ENCODE measurements at regions not wholly inside any gene's neighbourhood (a gene's known extent, or its start where the extent isn't known, plus 50 kb on each side); places are given as distances from the start of the nearest gene placed in this dataset.

DNA sequence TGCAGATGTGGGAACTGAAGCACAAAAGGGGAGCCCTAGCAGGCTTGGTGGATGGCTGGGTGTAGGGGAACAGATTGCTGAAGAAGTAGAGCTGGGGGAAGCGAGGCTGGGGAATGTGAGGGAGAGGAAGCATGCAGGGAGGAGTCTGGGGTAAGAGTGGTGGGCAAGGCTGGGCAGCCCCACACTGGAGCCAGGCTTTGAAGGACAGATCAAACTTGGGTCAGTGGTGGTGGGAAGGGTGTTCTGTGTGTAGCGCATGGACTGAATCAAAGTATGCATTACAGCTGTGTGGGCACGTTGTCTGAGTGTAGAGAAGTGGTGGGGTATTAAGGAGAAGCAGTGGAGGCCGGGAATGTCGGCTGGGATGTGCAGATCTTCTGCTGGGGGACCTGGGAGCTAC is 116.0 kb downstream of the CYLD start:
- no peak overlapping the region for H3K4me3 ChIP-seq

DNA sequence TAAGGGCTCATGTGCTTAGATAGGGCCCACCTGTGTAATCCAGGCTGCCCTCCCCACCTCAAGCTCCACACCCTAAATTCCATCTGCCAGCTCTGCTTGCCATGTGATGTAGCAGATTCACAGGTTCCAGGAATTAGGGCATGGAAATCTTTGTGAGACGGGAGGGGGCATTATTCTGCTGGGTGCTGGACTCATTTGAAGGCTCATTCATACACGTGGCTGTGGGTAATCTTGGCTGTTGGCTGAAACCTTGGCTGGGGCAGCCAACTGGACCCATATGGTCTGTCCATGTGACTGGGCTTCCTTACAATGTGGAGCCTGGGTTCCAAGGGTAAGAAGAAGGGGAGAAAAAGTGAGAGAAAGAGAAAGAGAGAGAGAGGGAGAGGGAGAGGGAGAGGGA is 115.1 kb downstream of the CYLD start:
- DNase-seq, result no peak
- Histone ChIP-seq H3K36me3 (no peaks in the 10 kb centered on the region), H3K27ac (no peak overlapping the region), H3K9me3 (no peaks in the 10 kb centered on the region), H3K4me1 (no peaks in the 10 kb centered on the region), H3K27me3 (no peaks in the 10 kb centered on the region), H3K4me3 (no peak overlapping the region)
- TF ChIP-seq, protein P1, sequence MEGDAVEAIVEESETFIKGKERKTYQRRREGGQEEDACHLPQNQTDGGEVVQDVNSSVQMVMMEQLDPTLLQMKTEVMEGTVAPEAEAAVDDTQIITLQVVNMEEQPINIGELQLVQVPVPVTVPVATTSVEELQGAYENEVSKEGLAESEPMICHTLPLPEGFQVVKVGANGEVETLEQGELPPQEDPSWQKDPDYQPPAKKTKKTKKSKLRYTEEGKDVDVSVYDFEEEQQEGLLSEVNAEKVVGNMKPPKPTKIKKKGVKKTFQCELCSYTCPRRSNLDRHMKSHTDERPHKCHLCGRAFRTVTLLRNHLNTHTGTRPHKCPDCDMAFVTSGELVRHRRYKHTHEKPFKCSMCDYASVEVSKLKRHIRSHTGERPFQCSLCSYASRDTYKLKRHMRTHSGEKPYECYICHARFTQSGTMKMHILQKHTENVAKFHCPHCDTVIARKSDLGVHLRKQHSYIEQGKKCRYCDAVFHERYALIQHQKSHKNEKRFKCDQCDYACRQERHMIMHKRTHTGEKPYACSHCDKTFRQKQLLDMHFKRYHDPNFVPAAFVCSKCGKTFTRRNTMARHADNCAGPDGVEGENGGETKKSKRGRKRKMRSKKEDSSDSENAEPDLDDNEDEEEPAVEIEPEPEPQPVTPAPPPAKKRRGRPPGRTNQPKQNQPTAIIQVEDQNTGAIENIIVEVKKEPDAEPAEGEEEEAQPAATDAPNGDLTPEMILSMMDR (IDR thresholded peaks at IDR 0.05), result no peak
- no peak for TF ChIP-seq POLR2A (IDR thresholded peaks at IDR 0.05)

More for the DNA sequence above, 116.0 kb downstream of the CYLD start:
- no peaks in the 10 kb centered on the region for H3K9me3 ChIP-seq
- DNase-seq, result no peak
- H3K27ac ChIP-seq, result no peak overlapping the region
- no peaks in the 10 kb centered on the region for H3K27me3 ChIP-seq
- no peaks in the 10 kb centered on the region for H3K36me3 ChIP-seq
- H3K4me1 ChIP-seq, result no peaks in the 10 kb centered on the region
- no peak for TF ChIP-seq POLR2A (IDR thresholded peaks at IDR 0.05)
- TF ChIP-seq, protein P1 (IDR thresholded peaks at IDR 0.05), result no peak

DNA sequence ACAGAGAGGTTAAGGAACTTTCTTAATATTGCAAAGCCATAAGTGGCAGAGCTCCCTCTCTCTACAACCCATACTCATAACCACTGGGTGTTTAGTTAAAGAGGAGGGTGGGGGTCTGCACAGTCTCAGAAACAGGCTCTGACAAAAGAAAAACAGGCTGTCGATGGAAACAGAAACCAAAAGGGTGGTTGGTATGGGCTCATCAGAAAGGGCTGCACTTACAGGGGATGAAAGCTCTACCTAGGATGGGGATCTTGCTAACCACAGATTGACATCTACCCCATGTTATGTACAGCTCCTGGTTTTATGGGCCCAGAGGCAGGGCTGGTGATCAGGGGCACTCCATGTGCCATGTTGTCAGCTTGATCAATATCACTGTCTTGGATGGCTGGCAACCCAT is 111.4 kb downstream of the CYLD start:
- Histone ChIP-seq H3K4me1 (no peaks in the 10 kb centered on the region), H3K27me3 (no peaks in the 10 kb centered on the region), H3K9me3 (no peaks in the 10 kb centered on the region), H3K4me3 (no peak overlapping the region), H3K36me3 (no peaks in the 10 kb centered on the region), H3K27ac (no peak overlapping the region)
- TF ChIP-seq, protein P1 (IDR thresholded peaks at IDR 0.05), result no peak
- TF ChIP-seq POLR2A (IDR thresholded peaks at IDR 0.05), result no peak
- DNase-seq, result no peak

Small RNA genes lying in the stretch of these regions (small RNA-seq; reads per million reads assigned to genes)
- gene RNA5SP426, result 197 to 532 reads per million in 2 donors
